ENCODE measurements at regions not wholly inside any gene's neighbourhood (a gene's known extent, or its start where the extent isn't known, plus 50 kb on each side); places are given as distances from the start of the nearest gene placed in this dataset.

DNA sequence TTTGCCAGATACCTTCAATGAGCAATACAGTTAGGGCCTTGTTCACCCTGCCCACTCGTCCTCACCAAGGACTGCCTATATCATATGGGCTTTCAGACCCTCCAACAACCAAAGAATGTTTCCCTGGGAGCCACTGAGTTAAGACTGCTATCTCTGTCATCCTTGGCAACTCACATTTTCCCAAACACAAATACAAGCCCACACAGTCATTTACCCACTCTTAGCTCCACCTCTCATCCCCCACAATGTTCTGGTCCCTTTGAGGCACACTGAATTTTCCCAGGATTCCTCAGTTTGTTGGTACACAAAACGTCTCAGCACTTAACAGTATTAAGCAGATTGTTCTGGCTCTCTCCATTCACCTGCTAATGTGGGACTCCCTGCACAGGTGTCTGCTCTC, 204.6 kb downstream of the TLE3 start:
- Mint-ChIP-seq H3K27me3 (ENCODE audit: low read depth) (peaks cover 64% of the 10 kb centered on the region), H3K27ac (ENCODE audit: unreplicated experiment) (no peak overlapping the region), H3K4me3 (no peak overlapping the region), H3K36me3 (ENCODE audit: low read depth) (no peaks in the 10 kb centered on the region), H3K9me3 (peaks cover 5% of the 10 kb centered on the region), H3K4me1 (peaks cover 22% of the 10 kb centered on the region)
- DNase-seq (ENCODE audit: low read depth, low spot score) = no peak
- no peak for TF ChIP-seq CTCF (conservative IDR thresholded peaks at IDR 0.05)

- DNase-seq (ENCODE audit: low read depth, low spot score) = peak; percentile 46
- H3K4me1 Mint-ChIP-seq = peaks cover 22% of the 10 kb centered on the region
- no peak for TF ChIP-seq CTCF (conservative IDR thresholded peaks at IDR 0.05)
- H3K36me3 Mint-ChIP-seq (ENCODE audit: low read depth) = no peaks in the 10 kb centered on the region
- no peak overlapping the region for H3K27ac Mint-ChIP-seq (ENCODE audit: unreplicated experiment)
- peaks cover 5% of the 10 kb centered on the region for H3K9me3 Mint-ChIP-seq
- peaks cover 62% of the 10 kb centered on the region for H3K27me3 Mint-ChIP-seq (ENCODE audit: low read depth)
- no peak overlapping the region for H3K4me3 Mint-ChIP-seq
Observed at GRCh38 chr15:69893863-69894262, 203.9 kb downstream of the TLE3 start.

DNA sequence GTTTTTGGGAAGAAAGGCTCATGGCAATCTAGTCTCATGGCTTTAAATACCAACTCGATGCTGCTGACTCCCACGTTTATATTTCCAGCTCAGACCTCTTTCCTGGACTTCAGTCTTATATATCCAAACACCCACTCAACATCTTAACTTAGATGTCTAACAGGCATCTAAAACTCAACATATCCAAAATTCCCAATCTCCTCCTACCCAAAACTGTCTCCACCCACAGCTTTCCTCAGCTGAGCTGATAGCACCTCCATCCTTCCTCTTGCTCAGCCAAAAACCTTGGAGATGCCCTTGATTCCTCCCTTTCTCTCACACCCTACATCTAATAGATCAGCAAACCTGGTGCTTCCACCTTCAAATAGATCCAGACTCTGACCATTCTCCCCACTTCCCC, 202.5 kb downstream of the TLE3 start:
- no peak for TF ChIP-seq CTCF (conservative IDR thresholded peaks at IDR 0.05)
- DNase-seq (ENCODE audit: low read depth, low spot score) = no peak
- H3K27ac Mint-ChIP-seq (ENCODE audit: unreplicated experiment) = peak overlapping the region; percentile 10
- peaks cover 22% of the 10 kb centered on the region for H3K4me1 Mint-ChIP-seq
- H3K27me3 Mint-ChIP-seq (ENCODE audit: low read depth) = peaks cover 63% of the 10 kb centered on the region
- H3K4me3 Mint-ChIP-seq = no peak overlapping the region
- no peaks in the 10 kb centered on the region for H3K36me3 Mint-ChIP-seq (ENCODE audit: low read depth)
- H3K9me3 Mint-ChIP-seq = peaks cover 5% of the 10 kb centered on the region

GRCh38 chr15:69896606-69897005, 201.1 kb downstream of the TLE3 start:
- Mint-ChIP-seq H3K27ac (ENCODE audit: unreplicated experiment) (no peak overlapping the region), H3K27me3 (ENCODE audit: low read depth) (peaks cover 66% of the 10 kb centered on the region), H3K36me3 (ENCODE audit: low read depth) (no peaks in the 10 kb centered on the region), H3K4me1 (peaks cover 14% of the 10 kb centered on the region), H3K4me3 (no peak overlapping the region), H3K9me3 (peaks cover 3% of the 10 kb centered on the region)
- DNase-seq (ENCODE audit: low read depth, low spot score) = no peak
- no peak for TF ChIP-seq CTCF (conservative IDR thresholded peaks at IDR 0.05)

- DNase-seq (ENCODE audit: low read depth, low spot score) = no peak
- H3K4me1 Mint-ChIP-seq = peaks cover 10% of the 10 kb centered on the region
- no peak overlapping the region for H3K27ac Mint-ChIP-seq (ENCODE audit: unreplicated experiment)
- H3K9me3 Mint-ChIP-seq = peaks cover 3% of the 10 kb centered on the region
- H3K27me3 Mint-ChIP-seq (ENCODE audit: low read depth) = peaks cover 69% of the 10 kb centered on the region
- H3K4me3 Mint-ChIP-seq = no peak overlapping the region
- no peak for TF ChIP-seq CTCF (conservative IDR thresholded peaks at IDR 0.05)
- no peaks in the 10 kb centered on the region for H3K36me3 Mint-ChIP-seq (ENCODE audit: low read depth)
Observed at GRCh38 chr15:69897061-69897460, 200.7 kb downstream of the TLE3 start.
